HL-60 (cell line): ENCODE measurements at regions not wholly inside any gene's neighbourhood (a gene's known extent, or its start where the extent isn't known, plus 50 kb on each side); places are given as distances from the start of the nearest gene placed in this dataset.

Source experiments
- CTCF ChIP-seq: IDR thresholded peaks from one replicate; pipeline ENCODE4 v1.5.1; 2011; ENCODE audit warnings: low read length, control low read depth, inconsistent platforms; ENCODE audit not compliant: insufficient read depth
- GABPA ChIP-seq: IDR thresholded peaks from 2 replicates; pipeline ENCODE4 v1.6.1; 2012; ENCODE audit warnings: low read depth
- POLR2AphosphoS5 ChIP-seq: IDR thresholded peaks from 2 replicates; pipeline ENCODE4 v1.6.1; 2012; ENCODE audit warnings: low read depth
- REST ChIP-seq: IDR thresholded peaks from 2 replicates; pipeline ENCODE4 v1.6.1; 2012; ENCODE audit warnings: low read depth; ENCODE audit not compliant: insufficient replicate concordance
- SPI1 ChIP-seq: IDR thresholded peaks from 2 replicates; pipeline ENCODE4 v1.6.1; 2012; ENCODE audit warnings: low read depth, mild to moderate bottlenecking, borderline replicate concordance

GRCh38 chr2:19687017-19687659 lies 214.6 kb downstream of the TTC32 start:
- no peak for TF ChIP-seq GABPA
- no peak for TF ChIP-seq CTCF
- TF ChIP-seq REST, result no peak
- no peak for TF ChIP-seq POLR2AphosphoS5
- no peak for TF ChIP-seq SPI1
